HG03045 (cell line): ENCODE measurements at regions not wholly inside any gene's neighbourhood (a gene's known extent, or its start where the extent isn't known, plus 50 kb on each side); places are given as distances from the start of the nearest gene placed in this dataset.

Experiments used
- ATAC-seq: cut with Tn5 transposase; IDR thresholded peaks from one replicate; pipeline ENCODE4 v1.9.1; 2021; ENCODE audit warnings: mild to moderate bottlenecking, moderate library complexity; ENCODE audit not compliant: unreplicated experiment

DNA sequence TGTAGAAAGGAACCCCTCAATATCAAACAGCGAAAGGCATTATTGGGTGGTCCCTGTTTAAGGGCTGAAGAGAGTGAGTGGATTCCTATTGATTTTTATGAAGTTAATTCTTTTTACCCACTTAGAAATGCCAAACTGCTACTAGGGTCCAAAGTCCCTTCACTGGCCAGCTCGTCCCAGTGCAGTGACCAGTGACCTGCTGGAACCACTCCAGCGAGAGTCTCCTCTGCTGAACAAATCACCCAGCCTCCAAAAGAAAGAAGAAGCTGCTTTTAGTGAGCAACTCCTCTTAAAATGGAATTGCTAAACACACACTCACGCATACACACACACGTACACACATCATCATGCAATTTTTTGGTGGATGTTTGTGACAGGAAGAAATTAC, 198.2 kb upstream of the PLEKHG7 start:
- no peak for ATAC-seq

DNA sequence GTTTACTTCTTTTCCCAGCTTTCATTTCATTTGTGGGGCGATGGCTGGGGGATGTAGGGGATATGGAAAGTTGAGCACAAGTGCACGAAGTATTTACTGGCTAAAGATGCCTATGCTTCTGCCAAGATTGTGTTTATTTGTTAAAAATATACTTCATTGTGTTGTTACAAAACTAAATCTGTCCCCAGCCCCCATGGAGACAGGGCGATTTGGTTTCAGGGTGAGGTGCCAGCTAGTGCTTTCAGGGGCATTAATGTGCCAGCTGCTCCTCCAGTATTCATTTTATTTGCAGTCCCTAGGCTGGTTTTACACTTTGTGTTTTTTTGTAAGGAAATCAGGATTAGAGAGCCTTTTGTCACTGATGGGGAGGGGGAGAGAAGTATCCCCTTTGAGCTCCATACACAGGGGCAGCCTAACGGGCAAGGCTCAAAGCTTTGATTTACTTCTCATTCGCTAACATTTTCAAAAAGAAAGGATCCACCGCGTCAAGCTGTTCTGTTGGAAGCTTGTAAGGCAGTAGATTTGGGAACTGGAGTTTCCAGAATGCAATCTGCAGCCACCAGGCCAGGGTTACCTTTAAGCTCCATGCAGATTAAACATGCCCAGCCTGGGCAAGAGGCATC, 198.7 kb upstream of the PLEKHG7 start:
- no peak for ATAC-seq

DNA sequence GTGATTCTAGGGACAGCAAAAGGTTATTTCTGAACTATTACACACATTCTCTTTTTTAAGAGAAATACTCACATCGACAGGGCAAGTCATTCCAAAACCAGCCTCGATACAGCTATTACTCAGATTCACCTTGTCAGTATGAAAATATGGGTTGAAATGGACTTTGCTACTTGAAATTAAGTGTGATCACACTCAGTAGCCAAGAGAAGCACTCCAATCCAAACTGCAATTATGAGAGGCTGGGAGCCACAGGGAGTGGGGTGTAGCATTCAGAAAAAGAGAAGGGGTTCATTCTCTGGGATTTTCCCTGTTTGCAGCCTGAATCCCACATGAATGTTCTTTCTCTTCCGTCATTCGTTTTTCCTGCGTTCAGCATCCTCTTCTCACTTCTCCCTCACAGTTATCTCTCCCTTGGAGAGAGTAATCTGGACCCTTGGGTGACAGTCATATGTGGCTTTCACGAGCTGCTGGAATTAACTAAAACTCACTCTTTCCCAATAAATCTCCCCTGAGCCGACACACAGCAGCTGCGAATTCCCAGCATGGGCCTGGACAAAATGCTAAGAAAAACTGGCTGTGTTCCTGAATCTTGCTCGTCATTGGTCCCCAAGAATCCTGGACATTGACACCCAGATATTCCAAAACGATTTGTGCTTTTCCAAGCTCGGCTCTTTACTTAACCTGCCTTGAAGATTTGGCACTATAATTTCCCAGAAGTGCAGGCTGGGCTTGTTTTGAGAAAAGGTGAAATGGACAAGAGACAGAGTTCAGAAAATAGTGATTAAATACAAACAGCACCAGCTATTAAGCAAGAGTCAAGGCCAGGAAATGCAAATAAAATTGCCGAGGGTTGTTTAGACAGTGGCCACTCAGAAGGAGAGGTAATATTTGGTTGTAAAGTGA, 199.5 kb upstream of the PLEKHG7 start:
- peak; percentile 58 for ATAC-seq

DNA sequence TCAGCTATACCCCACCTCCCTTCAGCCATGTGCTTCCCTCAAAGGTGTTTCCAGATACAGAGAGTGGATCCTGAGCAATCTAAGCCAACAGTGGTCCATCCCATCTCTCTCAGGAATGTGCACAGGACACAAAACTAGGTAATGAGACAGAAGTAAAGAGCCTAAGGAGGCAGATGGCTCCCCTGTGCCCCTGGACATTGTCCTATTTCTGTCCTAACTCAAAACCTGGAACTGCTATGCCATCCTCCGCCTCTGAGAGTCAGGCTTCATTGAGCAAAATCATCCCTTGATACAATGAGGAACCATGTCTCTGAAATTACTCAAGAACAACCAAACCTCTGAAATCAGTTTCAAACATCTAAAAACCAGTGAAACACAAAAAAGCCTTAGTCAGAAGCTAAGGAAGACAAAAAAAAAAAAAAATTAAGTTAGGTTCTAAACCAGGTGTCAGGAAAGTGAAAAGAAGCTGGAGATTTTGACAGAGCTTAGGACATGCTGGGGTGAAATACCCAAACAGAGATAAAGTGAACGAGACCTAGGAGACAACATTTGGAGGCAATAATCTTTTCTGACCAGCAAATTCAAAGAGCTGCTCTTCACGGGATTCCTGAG, 200.3 kb upstream of the PLEKHG7 start:
- peak; percentile 48 for ATAC-seq

DNA sequence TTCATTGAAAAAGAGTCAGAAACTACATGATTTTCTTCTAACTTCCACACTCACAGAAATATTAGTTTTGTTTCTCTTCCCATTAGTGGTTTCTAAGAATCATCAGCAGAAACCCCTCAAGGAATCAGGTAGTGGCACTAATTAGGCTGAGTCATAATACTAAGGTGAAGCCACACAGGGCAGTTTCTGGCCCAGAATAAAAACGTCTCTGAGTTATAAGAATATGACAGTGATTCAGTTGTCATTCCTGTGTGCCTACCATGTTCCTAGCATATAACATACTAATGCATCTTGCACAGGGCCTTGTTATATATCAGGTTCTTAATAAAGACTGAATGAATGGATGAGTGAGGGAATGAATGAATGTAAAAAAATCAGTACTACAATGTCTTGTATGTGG, 206.0 kb upstream of the PLEKHG7 start:
- ATAC-seq = peak; percentile 49

DNA sequence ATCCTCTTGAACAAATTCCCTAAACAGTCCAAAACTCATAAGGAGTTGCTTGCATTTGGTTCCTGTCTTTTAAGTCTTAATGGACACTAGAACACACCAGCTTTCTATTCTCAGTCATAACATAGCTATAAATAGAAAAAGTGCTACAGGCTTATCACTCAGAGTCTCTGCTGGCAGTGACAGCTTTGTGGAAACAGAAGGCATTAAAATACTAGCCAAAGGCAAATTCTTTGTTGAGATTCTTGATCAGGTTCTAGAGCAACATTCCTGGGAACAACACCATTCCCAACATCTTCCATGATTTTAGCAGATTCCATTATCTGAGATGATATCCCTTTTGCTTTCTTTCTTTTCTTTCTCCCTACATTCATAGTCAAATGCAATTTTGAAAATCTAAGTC, 207.7 kb upstream of the PLEKHG7 start:
- no peak for ATAC-seq

DNA sequence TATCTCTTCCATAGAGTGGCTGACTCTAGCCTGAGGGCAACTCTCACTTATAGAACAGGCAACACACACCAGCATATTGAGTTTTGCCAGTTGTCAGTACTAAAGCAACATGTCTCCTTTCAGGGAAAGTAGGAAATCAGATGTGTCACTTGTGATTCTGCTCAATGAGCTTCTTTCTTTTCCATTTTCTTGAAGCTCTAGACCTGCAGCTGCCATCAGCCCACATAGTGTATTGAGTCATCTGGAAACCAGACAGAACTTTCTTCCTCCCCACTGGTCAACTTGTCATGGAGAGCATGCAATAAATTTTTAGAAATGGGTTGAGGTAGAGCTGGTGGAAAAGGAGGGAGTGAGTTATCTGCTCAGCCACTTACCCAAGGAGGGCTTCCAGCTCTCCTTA, 209.0 kb upstream of the PLEKHG7 start:
- ATAC-seq = peak; percentile 68

DNA sequence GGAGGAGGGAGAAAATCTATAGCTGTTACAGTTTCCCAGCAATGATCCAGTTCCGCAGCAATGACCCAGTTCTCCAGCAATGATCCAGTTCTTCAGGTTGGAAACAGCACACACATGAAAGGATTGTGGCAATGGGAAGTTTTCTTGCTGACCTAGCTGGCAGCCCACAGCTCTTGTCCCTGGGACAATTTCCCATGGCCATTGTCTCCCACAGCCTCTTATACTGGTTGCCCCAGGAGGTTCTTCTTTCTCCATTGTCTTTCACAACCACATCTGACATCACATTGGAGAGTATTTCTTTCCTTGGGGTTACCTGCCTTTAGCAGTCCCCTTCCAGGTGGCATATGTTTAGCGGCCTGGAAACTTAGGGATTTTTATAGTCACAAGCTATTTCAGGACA, 209.8 kb upstream of the PLEKHG7 start:
- no peak for ATAC-seq

DNA sequence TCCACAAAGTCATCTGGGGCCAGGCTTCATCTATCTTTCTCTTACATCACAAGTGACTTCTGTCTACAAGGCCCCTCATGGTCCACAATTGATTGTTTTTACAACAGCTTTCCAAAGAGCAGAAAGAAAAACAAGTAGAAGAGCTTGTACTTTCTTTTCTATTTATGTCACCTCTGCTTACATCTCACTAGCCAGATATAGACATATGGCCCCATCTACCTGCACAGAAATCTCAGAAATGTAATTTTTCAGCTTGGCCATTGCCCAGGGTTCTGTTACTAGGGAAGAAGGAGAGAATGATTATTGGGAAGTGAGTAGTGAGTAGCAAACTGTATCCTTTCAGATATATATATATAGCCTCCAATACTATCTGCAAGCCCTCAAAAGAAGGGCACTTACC, 210.5 kb upstream of the PLEKHG7 start:
- no peak for ATAC-seq

DNA sequence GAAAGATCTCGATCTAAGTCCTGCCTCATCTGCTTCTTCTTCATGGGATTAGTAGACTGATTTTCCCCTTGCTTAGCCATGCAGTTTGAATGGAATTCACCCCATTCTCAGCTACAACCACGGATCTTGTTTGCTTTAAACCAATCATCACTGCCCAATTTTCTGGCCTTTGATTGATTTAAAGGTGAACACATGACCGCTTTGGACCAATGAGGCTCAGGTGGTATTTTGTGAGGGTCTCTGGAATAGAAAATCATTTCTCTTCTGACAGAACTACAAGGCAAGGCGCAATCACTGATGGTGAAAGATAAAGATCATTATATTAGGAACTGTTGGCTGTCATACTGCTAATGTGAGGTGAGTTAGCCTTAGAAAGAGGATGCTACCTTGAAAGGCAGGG, 213.0 kb upstream of the PLEKHG7 start:
- no peak for ATAC-seq

DNA sequence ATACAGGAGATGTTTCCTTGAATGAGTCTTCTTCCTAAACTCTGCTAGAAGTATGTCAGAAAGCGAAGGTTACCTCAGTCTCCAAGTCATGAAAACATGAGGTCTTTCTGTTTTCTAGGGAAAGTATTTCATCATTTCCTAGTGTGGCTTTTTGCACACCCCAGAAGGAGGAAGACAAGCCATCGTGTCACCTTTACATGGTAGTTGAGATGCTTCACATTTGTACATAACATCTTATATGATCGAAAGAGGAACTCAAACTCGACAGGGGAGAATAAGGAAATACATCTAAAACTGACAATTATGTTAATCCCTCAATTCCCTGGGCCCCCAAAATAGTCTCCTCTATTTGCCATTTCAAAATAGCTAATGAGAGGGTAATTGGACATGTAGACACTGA, 214.1 kb upstream of the PLEKHG7 start:
- no peak for ATAC-seq

DNA sequence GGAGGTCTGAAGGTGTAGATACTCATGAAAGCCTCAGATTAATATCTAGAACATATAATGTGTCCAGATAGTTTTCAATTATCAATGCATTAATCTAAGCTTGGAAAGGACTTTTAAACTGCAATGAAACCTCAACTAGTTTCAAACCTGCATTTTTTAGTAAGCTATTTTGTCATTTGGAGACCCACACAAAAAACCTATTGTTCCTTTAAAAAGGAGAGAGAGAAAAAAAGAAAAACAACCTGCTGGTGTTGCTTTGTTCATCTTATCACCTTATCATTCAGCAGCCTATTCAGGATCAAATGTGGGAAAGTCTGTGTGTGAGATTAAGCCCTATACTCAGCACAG, 215.7 kb upstream of the PLEKHG7 start:
- ATAC-seq = no peak

DNA sequence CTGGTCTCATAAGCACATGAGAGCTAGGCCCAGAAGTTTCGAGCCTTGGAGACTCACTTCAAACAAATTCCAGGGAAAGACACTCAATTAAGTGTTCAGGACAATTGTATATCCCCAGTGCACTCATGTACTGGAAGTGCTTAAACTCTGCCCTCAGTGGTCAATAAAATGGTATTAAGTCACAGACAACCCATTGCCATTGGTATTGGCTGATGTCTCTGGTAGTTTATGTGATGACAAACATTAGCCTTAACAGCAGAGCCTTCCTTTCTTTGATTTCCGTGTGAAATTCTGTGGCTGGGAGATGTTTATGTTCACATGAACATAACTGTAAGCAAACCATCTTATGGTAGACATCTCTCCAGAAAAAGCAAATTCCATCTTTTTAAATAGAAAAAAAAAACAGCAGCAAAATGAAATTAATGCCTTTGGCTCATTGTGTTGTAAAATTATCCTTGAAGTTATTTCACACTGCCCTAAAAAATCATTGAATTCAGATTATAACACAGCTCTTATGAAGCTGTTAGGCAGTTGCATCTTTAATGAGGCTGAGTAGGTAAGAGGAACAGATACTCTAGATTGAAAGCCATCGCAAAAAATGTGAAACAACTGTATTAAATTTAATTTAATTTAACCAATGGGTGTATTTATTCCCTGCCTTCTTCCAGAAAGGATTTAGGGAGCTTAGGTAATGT, 216.2 kb upstream of the PLEKHG7 start:
- no peak for ATAC-seq

DNA sequence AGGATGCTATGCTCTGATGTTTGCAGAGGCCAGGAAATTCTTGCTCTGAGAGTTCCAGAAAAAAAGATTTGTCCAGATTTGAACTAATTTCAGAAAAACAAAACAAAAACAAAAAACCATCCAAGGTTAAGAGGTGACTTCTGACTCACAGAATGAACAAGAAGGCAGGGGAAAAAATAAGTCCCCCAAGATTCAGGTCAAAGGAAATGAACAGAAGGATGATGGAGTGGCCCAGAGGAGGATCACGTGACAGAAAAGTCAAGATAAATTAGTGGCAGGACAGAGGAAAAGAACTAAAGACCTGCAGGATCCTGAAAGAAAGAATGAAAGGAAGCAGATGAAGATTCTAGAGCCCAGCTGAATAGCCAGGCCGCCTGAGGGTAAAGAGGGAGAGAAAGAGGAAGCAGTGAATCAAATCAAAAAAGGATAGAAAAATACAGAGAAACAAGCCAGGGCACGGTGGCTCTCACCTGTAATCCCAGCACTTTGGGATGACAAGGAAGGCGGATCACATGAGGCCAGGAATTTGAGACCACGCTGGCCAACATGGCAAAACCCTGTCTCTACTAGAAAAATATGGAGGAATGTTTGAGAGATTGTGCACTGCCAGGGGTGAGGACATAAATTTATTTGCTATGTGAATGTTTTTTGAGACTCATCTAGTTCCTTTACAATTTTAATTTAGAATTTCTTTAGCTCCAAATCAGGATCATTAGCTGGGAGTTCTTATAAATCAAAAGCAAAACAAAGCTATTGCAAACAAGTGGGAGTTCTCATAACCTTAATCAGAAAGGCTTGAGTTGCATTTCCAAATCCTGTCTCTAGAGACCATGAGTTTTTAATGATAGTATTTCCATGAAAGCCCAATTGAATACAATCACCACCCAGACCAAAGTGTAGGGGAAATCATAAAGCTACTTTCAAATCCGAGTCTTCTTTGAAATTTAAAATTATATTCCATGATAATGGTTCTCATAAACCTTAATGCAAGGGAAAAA, 217.1 kb upstream of the PLEKHG7 start:
- ATAC-seq = no peak

DNA sequence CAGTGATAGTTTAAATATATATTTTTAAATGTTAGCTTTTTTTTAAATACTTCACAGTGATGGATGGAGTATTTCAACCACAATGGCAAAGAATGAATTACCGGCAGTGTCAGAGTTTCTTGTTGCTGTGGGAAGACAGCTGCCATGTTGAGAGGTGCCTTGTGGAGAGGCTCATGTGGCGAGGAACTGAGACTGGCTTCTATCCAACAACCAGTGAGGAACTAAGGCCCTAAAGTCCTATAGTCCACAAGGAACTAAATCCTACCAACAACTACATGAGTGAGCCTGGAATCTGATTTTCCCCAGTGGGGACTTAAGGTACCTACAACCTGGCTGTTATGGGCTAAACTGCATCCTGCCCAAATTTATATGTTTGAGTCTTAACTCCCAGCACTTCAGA, 220.2 kb upstream of the PLEKHG7 start:
- ATAC-seq = no peak

DNA sequence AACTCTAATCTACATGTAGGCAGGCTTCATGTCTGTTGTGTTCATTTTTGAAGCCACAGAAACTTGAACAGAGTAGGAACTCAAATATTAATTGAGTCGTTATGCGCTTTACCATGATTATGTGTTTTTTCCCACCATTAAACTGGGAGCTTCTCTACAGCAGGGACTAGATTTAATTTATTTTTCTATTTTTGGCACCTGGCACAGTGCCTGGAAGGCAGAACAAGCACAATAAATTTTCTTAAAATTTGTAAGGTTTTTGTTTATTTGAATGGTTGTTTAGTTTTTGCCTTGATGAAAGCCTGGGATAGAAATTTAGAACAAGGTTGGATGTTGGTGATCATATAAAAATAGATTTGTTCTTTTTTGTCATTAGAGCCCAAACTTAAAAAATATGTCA, 221.7 kb upstream of the PLEKHG7 start:
- ATAC-seq = no peak

DNA sequence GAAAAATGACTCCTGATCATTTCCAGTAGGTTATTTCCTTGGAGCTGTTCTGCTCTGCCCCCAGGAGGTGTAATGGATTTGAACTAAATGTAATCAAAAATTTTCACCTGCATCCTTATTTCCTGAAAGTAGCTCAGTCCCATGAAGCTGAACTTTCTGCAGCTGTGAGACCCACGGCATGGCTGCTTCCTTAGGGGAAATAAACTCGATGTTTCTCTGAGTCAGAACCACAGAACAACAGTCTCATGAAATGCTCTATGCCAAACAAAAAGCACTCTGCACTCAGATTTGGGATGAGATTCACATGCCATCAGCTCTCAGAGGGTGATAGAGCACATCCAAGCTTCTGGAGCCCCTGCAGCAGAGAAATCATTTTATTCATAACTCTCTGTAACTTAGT, 224.1 kb upstream of the PLEKHG7 start:
- ATAC-seq = no peak

DNA sequence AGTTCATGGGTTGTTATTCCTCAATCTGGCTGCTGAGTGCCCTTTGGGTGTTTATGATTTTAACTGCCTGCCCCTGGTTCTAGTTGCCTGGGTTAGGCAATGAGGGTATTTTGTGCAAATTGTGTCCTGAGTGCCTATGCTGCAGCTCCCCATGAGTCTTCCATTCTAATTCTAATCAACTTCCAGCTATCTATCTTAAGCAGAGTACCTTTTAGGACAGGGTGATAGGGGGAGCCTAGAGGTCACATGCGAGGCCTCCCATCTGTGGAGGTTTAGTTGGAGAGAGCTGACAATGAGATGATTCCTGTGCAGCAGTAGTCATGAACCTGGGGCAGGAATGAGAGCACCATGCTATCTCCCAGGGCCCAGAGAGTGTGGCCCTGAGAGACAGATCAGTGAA, 225.9 kb upstream of the PLEKHG7 start:
- no peak for ATAC-seq

DNA sequence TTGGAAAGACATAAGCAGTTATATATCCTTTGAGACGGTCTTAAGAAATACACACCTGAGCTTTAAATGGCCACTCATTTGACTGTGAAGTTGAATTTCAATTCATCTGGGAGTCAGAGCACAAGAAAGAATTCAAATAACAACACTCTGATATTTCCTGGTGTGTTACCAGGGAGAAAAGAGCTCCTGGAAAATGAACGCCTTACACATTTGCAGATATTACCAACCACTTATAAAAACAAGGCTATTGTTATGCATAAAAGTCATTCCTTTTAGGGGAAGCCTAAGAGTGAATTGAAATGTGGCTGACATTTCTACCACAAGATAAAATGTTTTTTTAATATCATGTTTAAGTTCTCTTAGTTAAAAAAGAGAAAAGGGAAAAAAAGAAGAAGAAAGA, 229.2 kb upstream of the PLEKHG7 start:
- no peak for ATAC-seq

DNA sequence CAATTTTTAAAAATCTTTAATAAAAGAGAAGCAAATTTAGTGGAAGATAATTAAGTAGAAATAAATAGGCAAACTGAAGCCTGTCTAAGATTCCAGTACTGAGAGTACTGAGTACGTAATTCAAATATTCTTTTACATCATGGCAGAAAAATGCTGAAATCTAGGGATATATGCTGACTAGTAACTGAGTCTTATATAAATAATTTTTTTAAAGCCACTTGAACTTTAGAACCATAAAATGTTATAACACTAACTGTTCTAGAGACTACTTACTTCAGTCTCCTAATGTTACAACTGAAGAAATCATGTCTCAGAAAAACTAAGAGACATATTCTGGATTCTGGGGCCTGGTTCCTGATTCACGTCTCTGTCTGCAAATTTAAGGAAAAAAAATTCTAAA, 230.6 kb upstream of the PLEKHG7 start:
- ATAC-seq = no peak
